SJSA1 (cell line): ENCODE measurements at regions not wholly inside any gene's neighbourhood (a gene's known extent, or its start where the extent isn't known, plus 50 kb on each side); places are given as distances from the start of the nearest gene placed in this dataset.
A peak's percentile ranks its signal among the peaks of the same experiment; 100 is the strongest.

Experiments
- DNase-seq, 2 experiments: peaks; one replicate each; pipeline ENCODE4 v3.0.0-alpha.2; 2015 to 2020; ENCODE audit warnings: low spot score in 2 of 2, low read depth in 1 of 2
- H3K27ac ChIP-seq: fragments of 250-450 bp; sonication (Bioruptor Pico); 2 replicates; pipeline ENCODE4 v1.5.1; 2020; ENCODE audit warnings: mild to moderate bottlenecking, moderate library complexity
- H3K27me3 ChIP-seq: fragments of 250-450 bp; sonication (Bioruptor Pico); replicated peaks from 2 replicates; pipeline ENCODE4 v1.5.1; 2020; ENCODE audit warnings: mild to moderate bottlenecking, moderate library complexity
- H3K36me3 ChIP-seq: fragments of 250-450 bp; sonication (Bioruptor Pico); 2 replicates; pipeline ENCODE4 v1.5.1; 2020; ENCODE audit warnings: mild to moderate bottlenecking
- H3K4me1 ChIP-seq: fragments of 250-450 bp; sonication (Bioruptor Pico); replicated peaks from 2 replicates; pipeline ENCODE4 v1.6.1; 2021; ENCODE audit warnings: mild to moderate bottlenecking
- H3K4me3 ChIP-seq: fragments of 250-450 bp; sonication (Bioruptor Pico); 2 replicates; pipeline ENCODE4 v1.5.1; 2020; ENCODE audit warnings: mild to moderate bottlenecking
- H3K9me3 ChIP-seq: fragments of 250-450 bp; sonication (Bioruptor Pico); replicated peaks from 2 replicates; pipeline ENCODE4 v1.5.1; 2020; ENCODE audit warnings: mild to moderate bottlenecking

GRCh38 chr11:128240546-128240945 is 346.8 kb downstream of the ETS1 start:
- H3K4me3 ChIP-seq, result no peak overlapping the region
- H3K27me3 ChIP-seq, result no peaks in the 10 kb centered on the region
- DNase-seq, result no peak
- H3K9me3 ChIP-seq, result no peaks in the 10 kb centered on the region
- H3K36me3 ChIP-seq, result no peaks in the 10 kb centered on the region
- H3K4me1 ChIP-seq, result no peaks in the 10 kb centered on the region
- no peak overlapping the region for H3K27ac ChIP-seq

GRCh38 chr11:128239306-128239705 is 348.1 kb downstream of the ETS1 start:
- Histone ChIP-seq H3K9me3 (no peaks in the 10 kb centered on the region), H3K36me3 (no peaks in the 10 kb centered on the region), H3K4me1 (no peaks in the 10 kb centered on the region), H3K27me3 (no peaks in the 10 kb centered on the region), H3K27ac (no peak overlapping the region), H3K4me3 (no peak overlapping the region)
- no peak for DNase-seq

GRCh38 chr11:128238521-128239265 is 348.7 kb downstream of the ETS1 start:
- H3K27me3 ChIP-seq, result no peaks in the 10 kb centered on the region
- DNase-seq, result no peak
- no peak overlapping the region for H3K4me3 ChIP-seq
- H3K36me3 ChIP-seq, result no peaks in the 10 kb centered on the region
- H3K4me1 ChIP-seq, result no peaks in the 10 kb centered on the region
- no peaks in the 10 kb centered on the region for H3K9me3 ChIP-seq
- H3K27ac ChIP-seq, result no peak overlapping the region

- no peak for DNase-seq
- Histone ChIP-seq H3K36me3 (no peaks in the 10 kb centered on the region), H3K4me3 (no peak overlapping the region), H3K27ac (no peak overlapping the region), H3K9me3 (no peaks in the 10 kb centered on the region), H3K4me1 (no peaks in the 10 kb centered on the region), H3K27me3 (no peaks in the 10 kb centered on the region)
These were observed 350.6 kb downstream of the ETS1 start for GRCh38 chr11:128236506-128237498.

GRCh38 chr11:128235958-128236357 is 351.4 kb downstream of the ETS1 start:
- no peaks in the 10 kb centered on the region for H3K9me3 ChIP-seq
- no peaks in the 10 kb centered on the region for H3K36me3 ChIP-seq
- no peak overlapping the region for H3K4me3 ChIP-seq
- no peak overlapping the region for H3K27ac ChIP-seq
- no peak for DNase-seq
- no peaks in the 10 kb centered on the region for H3K27me3 ChIP-seq
- no peaks in the 10 kb centered on the region for H3K4me1 ChIP-seq

GRCh38 chr11:128235426-128235825 is 351.9 kb downstream of the ETS1 start:
- Histone ChIP-seq H3K27ac (no peak overlapping the region), H3K4me3 (no peak overlapping the region), H3K27me3 (no peaks in the 10 kb centered on the region), H3K4me1 (no peaks in the 10 kb centered on the region), H3K36me3 (no peaks in the 10 kb centered on the region), H3K9me3 (no peaks in the 10 kb centered on the region)
- no peak for DNase-seq

- Histone ChIP-seq H3K36me3 (no peaks in the 10 kb centered on the region), H3K4me3 (no peak overlapping the region), H3K27ac (no peak overlapping the region), H3K9me3 (no peaks in the 10 kb centered on the region), H3K4me1 (no peaks in the 10 kb centered on the region), H3K27me3 (no peaks in the 10 kb centered on the region)
- no peak for DNase-seq
These were observed 353.2 kb downstream of the ETS1 start for GRCh38 chr11:128234143-128234542.

GRCh38 chr11:128232588-128232987 is 354.8 kb downstream of the ETS1 start:
- no peaks in the 10 kb centered on the region for H3K27me3 ChIP-seq
- no peak overlapping the region for H3K27ac ChIP-seq
- H3K36me3 ChIP-seq, result no peaks in the 10 kb centered on the region
- DNase-seq, result no peak
- H3K4me3 ChIP-seq, result no peak overlapping the region
- H3K4me1 ChIP-seq, result no peaks in the 10 kb centered on the region
- H3K9me3 ChIP-seq, result no peaks in the 10 kb centered on the region

- Histone ChIP-seq H3K36me3 (no peaks in the 10 kb centered on the region), H3K4me1 (no peaks in the 10 kb centered on the region), H3K27me3 (no peaks in the 10 kb centered on the region), H3K27ac (no peak overlapping the region), H3K4me3 (no peak overlapping the region), H3K9me3 (no peaks in the 10 kb centered on the region)
- no peak for DNase-seq
These were observed 355.4 kb downstream of the ETS1 start for GRCh38 chr11:128231845-128232410.

- Histone ChIP-seq H3K9me3 (no peaks in the 10 kb centered on the region), H3K27ac (no peak overlapping the region), H3K4me1 (peaks cover 3% of the 10 kb centered on the region; the same call in 1 of the 2 replicates), H3K4me3 (no peak overlapping the region), H3K27me3 (no peaks in the 10 kb centered on the region), H3K36me3 (no peaks in the 10 kb centered on the region)
- DNase-seq, result no peak
These were observed 359.9 kb downstream of the ETS1 start for GRCh38 chr11:128227466-128227865.

- Histone ChIP-seq H3K27me3 (no peaks in the 10 kb centered on the region), H3K27ac (no peak overlapping the region)
These were observed 361.1 kb downstream of the ETS1 start for GRCh38 chr11:128226106-128226716.

GRCh38 chr11:128222245-128222884 is 365.0 kb downstream of the ETS1 start:
- Histone ChIP-seq H3K4me1 (peaks cover 7% of the 10 kb centered on the region; the same call in 1 of the 2 replicates), H3K27ac (no peak overlapping the region), H3K4me3 (no peak overlapping the region), H3K36me3 (no peaks in the 10 kb centered on the region), H3K27me3 (no peaks in the 10 kb centered on the region), H3K9me3 (no peaks in the 10 kb centered on the region)
- DNase-seq, result peak in 1 of 2 experiments; percentile 26

More at GRCh38 chr11:128226106-128226716, 361.1 kb downstream of the ETS1 start:
- DNase-seq, result no peak
- H3K9me3 ChIP-seq, result no peaks in the 10 kb centered on the region
- H3K4me3 ChIP-seq, result no peak overlapping the region
- H3K36me3 ChIP-seq, result no peaks in the 10 kb centered on the region
- peaks cover 7% of the 10 kb centered on the region; the same call in 1 of the 2 replicates for H3K4me1 ChIP-seq

GRCh38 chr11:128219731-128220120 is 367.6 kb downstream of the ETS1 start:
- Histone ChIP-seq H3K36me3 (no peaks in the 10 kb centered on the region), H3K4me1 (peaks cover 7% of the 10 kb centered on the region; the same call in 1 of the 2 replicates), H3K4me3 (no peak overlapping the region), H3K9me3 (no peaks in the 10 kb centered on the region), H3K27ac (no peak overlapping the region), H3K27me3 (no peaks in the 10 kb centered on the region)
- no peak for DNase-seq
